OCI-LY7 (cell line): ENCODE measurements at regions not wholly inside any gene's neighbourhood (a gene's known extent, or its start where the extent isn't known, plus 50 kb on each side); places are given as distances from the start of the nearest gene placed in this dataset.

Source experiments
- BruUV-seq: library from RNA; stranded (reverse); fragments of 400-500 nt; replicated peaks from 2 replicates; lab custom pipeline; 2021; lab: Mats Ljungman, UMichigan
- CTCF ChIA-PET: fragments of 300-600 bp; sonication (Branson Sonifier 250); formaldehyde crosslinking; loops from one replicate; lab custom pipeline; 2022; ENCODE audit warnings: antibody characterized with exemption; ENCODE audit not compliant: unreplicated experiment; lab: Charles Lee
- POLR2A ChIA-PET: fragments of 300-600 bp; sonication (Branson Sonifier 250); formaldehyde crosslinking; loops from one replicate; lab custom pipeline; 2022; ENCODE audit warnings: antibody characterized with exemption; lab: Charles Lee
- DNase-seq: peaks from one replicate; pipeline ENCODE4 v3.0.0-alpha.2; 2015; ENCODE audit warnings: low spot score
- H2AFZ ChIP-seq: fragments of 200-600 bp; sonication (generic), shearing (Covaris generic); 2 replicates; pipeline ENCODE4 v1.6.1; 2014; ENCODE audit warnings: mild to moderate bottlenecking, antibody characterized with exemption, low read length, moderate library complexity
- H3K27ac ChIP-seq: fragments of 200-600 bp; sonication (generic); 2 replicates; pipeline ENCODE4 v1.5.1; 2014; ENCODE audit warnings: mixed run types, low read depth, mild to moderate bottlenecking, moderate library complexity, low read length, inconsistent platforms; ENCODE audit not compliant: poor library complexity, severe bottlenecking
- H3K36me3 ChIP-seq: fragments of 200-600 bp; sonication (generic); 2 replicates; pipeline ENCODE4 v1.6.1; 2014; ENCODE audit warnings: mild to moderate bottlenecking, antibody characterized with exemption, low read length, moderate library complexity, mixed read lengths; ENCODE audit not compliant: insufficient read depth
- H3K4me1 ChIP-seq: fragments of 200-600 bp; sonication (generic); 2 replicates; pipeline ENCODE4 v1.5.1; 2014; ENCODE audit warnings: mild to moderate bottlenecking, low read length; ENCODE audit not compliant: insufficient read depth, poor library complexity, severe bottlenecking
- H3K4me2 ChIP-seq: fragments of 200-600 bp; sonication (generic); 2 replicates; pipeline ENCODE4 v1.6.1; 2014; ENCODE audit warnings: mild to moderate bottlenecking, low read length
- H3K4me3 ChIP-seq: fragments of 200-600 bp; sonication (generic); 2 replicates; pipeline ENCODE4 v1.5.1; 2014; ENCODE audit warnings: mild to moderate bottlenecking, low read depth, low read length; ENCODE audit not compliant: poor library complexity, severe bottlenecking
- H3K79me2 ChIP-seq: fragments of 200-600 bp; sonication (generic); 2 replicates; pipeline ENCODE4 v1.6.1; 2016; ENCODE audit warnings: low read depth, mild to moderate bottlenecking, low read length, moderate library complexity, mixed read lengths; ENCODE audit not compliant: insufficient read depth
- H3K9me2 ChIP-seq: fragments of 200-600 bp; sonication (generic); 2 replicates; pipeline ENCODE4 v1.6.1; 2016; ENCODE audit warnings: mild to moderate bottlenecking, low read length, mixed read lengths; ENCODE audit not compliant: insufficient read depth
- H3K9me3 ChIP-seq: fragments of 200-600 bp; sonication (generic); 2 replicates; pipeline ENCODE4 v1.6.1; 2014; ENCODE audit warnings: mild to moderate bottlenecking, mixed run types, low read length, mixed read lengths
- H4K20me1 ChIP-seq: fragments of 200-600 bp; sonication (generic); 2 replicates; pipeline ENCODE4 v1.6.1; 2014; ENCODE audit warnings: mild to moderate bottlenecking, antibody characterized with exemption, low read length, moderate library complexity, mixed read lengths; ENCODE audit not compliant: insufficient read depth
- CTCF ChIP-seq: fragments of 200-600 bp; sonication (generic); conservative IDR thresholded peaks from 2 replicates; pipeline ENCODE4 v1.5.1; 2014; ENCODE audit warnings: mild to moderate bottlenecking, antibody characterized with exemption, low read length, moderate library complexity, mixed read lengths
- EZH2phosphoT487 ChIP-seq: fragments of 200-600 bp; sonication (generic); IDR thresholded peaks from 2 replicates; pipeline ENCODE4 v1.6.1; 2018; ENCODE audit warnings: low read depth, borderline replicate concordance, mild to moderate bottlenecking, mixed run types, antibody characterized with exemption, low read length, moderate library complexity, mixed read lengths
- intact Hi-C: fragments of 100-400 bp; cut with micrococcal nuclease; formaldehyde crosslinking; loops from one replicate; pipeline ENCODE4 v1.10.0; 2022; ENCODE audit not compliant: unreplicated experiment

- no peak for DNase-seq
- H3K4me2 ChIP-seq = no peak overlapping the region
- BruUV-seq = no TSS peak
- H3K9me3 ChIP-seq = no peaks in the 10 kb centered on the region
- no peaks in the 10 kb centered on the region for H4K20me1 ChIP-seq
- TF ChIP-seq EZH2phosphoT487 (no peak), CTCF (no peak)
- H3K27ac ChIP-seq = no peak overlapping the region
- no peaks in the 10 kb centered on the region for H3K36me3 ChIP-seq
- H3K4me1 ChIP-seq = no peaks in the 10 kb centered on the region
- ChIA-PET CTCF (no interaction called here), POLR2A (no interaction called here)
- no peak overlapping the region for H3K4me3 ChIP-seq
- intact Hi-C loops = no loop called here
- no peak overlapping the region for H2AFZ ChIP-seq
- no peaks in the 10 kb centered on the region for H3K9me2 ChIP-seq
- no peaks in the 10 kb centered on the region for H3K79me2 ChIP-seq
These were observed 130.7 kb upstream of the IGSF21 start for GRCh38 chr1:17976854-17977253.

- no peak overlapping the region for H3K27ac ChIP-seq
- H3K9me3 ChIP-seq = no peaks in the 10 kb centered on the region
- no peaks in the 10 kb centered on the region for H4K20me1 ChIP-seq
- ChIA-PET CTCF (no interaction called here), POLR2A (no interaction called here)
- intact Hi-C loops = no loop called here
- no peaks in the 10 kb centered on the region for H3K4me1 ChIP-seq
- no peaks in the 10 kb centered on the region for H3K9me2 ChIP-seq
- no peak for DNase-seq
- BruUV-seq = no TSS peak
- TF ChIP-seq EZH2phosphoT487 = no peak
- no peak for TF ChIP-seq CTCF
- no peak overlapping the region for H3K4me3 ChIP-seq
- no peaks in the 10 kb centered on the region for H3K36me3 ChIP-seq
- no peak overlapping the region for H2AFZ ChIP-seq
- H3K4me2 ChIP-seq = no peak overlapping the region
- no peaks in the 10 kb centered on the region for H3K79me2 ChIP-seq
These were observed 129.6 kb upstream of the IGSF21 start for GRCh38 chr1:17978016-17978415.

- H2AFZ ChIP-seq = no peak overlapping the region
- no TSS peak for BruUV-seq
- no peak for TF ChIP-seq CTCF
- POLR2A ChIA-PET = no interaction called here
- H4K20me1 ChIP-seq = no peaks in the 10 kb centered on the region
- H3K9me2 ChIP-seq = no peaks in the 10 kb centered on the region
- intact Hi-C loops = loop anchor here (5.0 kb wide), 1 partner anchor 322 kb away; no protein-coding TSS in a partner anchor
- no peaks in the 10 kb centered on the region for H3K79me2 ChIP-seq
- H3K36me3 ChIP-seq = no peaks in the 10 kb centered on the region
- CTCF ChIA-PET = no interaction called here
- H3K4me3 ChIP-seq = no peak overlapping the region
- H3K4me2 ChIP-seq = no peak overlapping the region
- H3K9me3 ChIP-seq = no peaks in the 10 kb centered on the region
- peak; percentile 27 for DNase-seq
- H3K27ac ChIP-seq = no peak overlapping the region
- H3K4me1 ChIP-seq = no peaks in the 10 kb centered on the region
These were observed 127.8 kb upstream of the IGSF21 start for GRCh38 chr1:17979815-17980214.
